ENCODE measurements at regions not wholly inside any gene's neighbourhood (a gene's known extent, or its start where the extent isn't known, plus 50 kb on each side); places are given as distances from the start of the nearest gene placed in this dataset.

GRCh38 chr15:87118435-87118834 is 1038.8 kb downstream of the AGBL1 start:
- Histone ChIP-seq H4K20me1 (ENCODE audit: insufficient read depth) (no peaks in the 10 kb centered on the region), H3K36me3 (ENCODE audit: insufficient read depth, low read length) (no peaks in the 10 kb centered on the region)

GRCh38 chr15:87115795-87116194 is 1036.1 kb downstream of the AGBL1 start:
- no peak overlapping the region for H3K4me2 ChIP-seq (ENCODE audit: low read length)
- H3K9me3 ChIP-seq (ENCODE audit: low read length) = no peaks in the 10 kb centered on the region
- H3K36me3 ChIP-seq (ENCODE audit: insufficient read depth, low read length) = no peaks in the 10 kb centered on the region
- no peak overlapping the region for H3K4me3 ChIP-seq (ENCODE audit: low read length)
- no peak overlapping the region for H3K27ac ChIP-seq (ENCODE audit: low read length)
- H3K9me2 ChIP-seq (ENCODE audit: insufficient read depth, low read length) = no peaks in the 10 kb centered on the region
- H3F3A ChIP-seq (ENCODE audit: insufficient read depth, low read length, poor library complexity, severe bottlenecking) = no peaks in the 10 kb centered on the region
- no peaks in the 10 kb centered on the region for H3K27me3 ChIP-seq (ENCODE audit: insufficient read depth, low read depth, low read length)
- no peak overlapping the region for H3K9ac ChIP-seq (ENCODE audit: low read length)
- H4K20me1 ChIP-seq (ENCODE audit: insufficient read depth) = no peaks in the 10 kb centered on the region
- H2AFZ ChIP-seq (ENCODE audit: low read depth, low read length) = no peak overlapping the region
- H3K79me2 ChIP-seq (replicated peaks; ENCODE audit: insufficient read depth, low read length) = no peaks in the 10 kb centered on the region
- TF ChIP-seq EZH2 (IDR thresholded peaks at IDR 0.05; ENCODE audit: borderline replicate concordance, insufficient read depth, low read length, poor library complexity, severe bottlenecking) = no peak
- TF ChIP-seq EP300 (conservative IDR thresholded peaks at IDR 0.05; ENCODE audit: poor library complexity, severe bottlenecking) = no peak
- TF ChIP-seq TAF1 (IDR thresholded peaks at IDR 0.05; ENCODE audit: low read depth) = no peak
- no peak for TF ChIP-seq SMC3 (conservative IDR thresholded peaks at IDR 0.05; ENCODE audit: poor library complexity)
- TF ChIP-seq CTCF (IDR thresholded peaks at IDR 0.05; ENCODE audit: poor library complexity, severe bottlenecking) = no peak
- no peak for TF ChIP-seq RAD21 (conservative IDR thresholded peaks at IDR 0.05)
- no peak for TF ChIP-seq MXI1 (conservative IDR thresholded peaks at IDR 0.05; ENCODE audit: poor library complexity, severe bottlenecking)
- TF ChIP-seq POLR2AphosphoS5 (IDR thresholded peaks at IDR 0.05) = no peak

More at GRCh38 chr15:87118435-87118834, 1038.8 kb downstream of the AGBL1 start:
- H3K4me2 ChIP-seq (ENCODE audit: low read length) = no peak overlapping the region
- no peak overlapping the region for H3K27ac ChIP-seq (ENCODE audit: low read length)
- no peaks in the 10 kb centered on the region for H3K79me2 ChIP-seq (replicated peaks; ENCODE audit: insufficient read depth, low read length)
- no peak overlapping the region for H3K9ac ChIP-seq (ENCODE audit: low read length)
- no peaks in the 10 kb centered on the region for H3F3A ChIP-seq (ENCODE audit: insufficient read depth, low read length, poor library complexity, severe bottlenecking)
- H3K4me3 ChIP-seq (ENCODE audit: low read length) = no peak overlapping the region
- no peaks in the 10 kb centered on the region for H3K9me2 ChIP-seq (ENCODE audit: insufficient read depth, low read length)
- no peaks in the 10 kb centered on the region for H3K27me3 ChIP-seq (ENCODE audit: insufficient read depth, low read depth, low read length)
- H2AFZ ChIP-seq (ENCODE audit: low read depth, low read length) = no peak overlapping the region
- TF ChIP-seq RAD21 (conservative IDR thresholded peaks at IDR 0.05) (no peak), EZH2 (IDR thresholded peaks at IDR 0.05; ENCODE audit: borderline replicate concordance, insufficient read depth, low read length, poor library complexity, severe bottlenecking) (no peak), MXI1 (conservative IDR thresholded peaks at IDR 0.05; ENCODE audit: poor library complexity, severe bottlenecking) (no peak), EP300 (conservative IDR thresholded peaks at IDR 0.05; ENCODE audit: poor library complexity, severe bottlenecking) (no peak), CTCF (IDR thresholded peaks at IDR 0.05; ENCODE audit: poor library complexity, severe bottlenecking) (no peak), SMC3 (conservative IDR thresholded peaks at IDR 0.05; ENCODE audit: poor library complexity) (no peak), TAF1 (IDR thresholded peaks at IDR 0.05; ENCODE audit: low read depth) (no peak), REST (IDR thresholded peaks at IDR 0.05; ENCODE audit: borderline replicate concordance) (no peak)
- no peaks in the 10 kb centered on the region for H3K9me3 ChIP-seq (ENCODE audit: low read length)

All from neural cell (in vitro differentiated cells).